Fibroblast of lung (primary cell): ENCODE measurements at regions not wholly inside any gene's neighbourhood (a gene's known extent, or its start where the extent isn't known, plus 50 kb on each side); places are given as distances from the start of the nearest gene placed in this dataset.

Experiments used
- DNase-seq, 2 donors: peaks; one replicate each; pipeline versions ENCODE4 v3.0.0 to v3.0.0-alpha.2; 2010; ENCODE audit warnings: low read depth in 2 of 2
- H2AFZ ChIP-seq: 2 replicates; pipeline ENCODE4 v1.5.1; 2012; ENCODE audit warnings: low read length, control low read depth, inconsistent platforms
- H3K27ac ChIP-seq: 2 replicates; pipeline ENCODE4 v1.5.1; 2011; ENCODE audit warnings: low read length, control low read depth; ENCODE audit not compliant: insufficient read depth
- H3K27me3 ChIP-seq: 2 replicates; pipeline ENCODE4 v1.5.1; 2011; ENCODE audit warnings: mild to moderate bottlenecking, low read length; ENCODE audit not compliant: control insufficient read depth, insufficient read depth
- H3K36me3 ChIP-seq: 2 replicates; pipeline ENCODE4 v1.5.1; 2011; ENCODE audit warnings: low read length; ENCODE audit not compliant: control insufficient read depth, insufficient read depth
- H3K4me1 ChIP-seq: 2 replicates; pipeline ENCODE4 v1.5.1; 2011; ENCODE audit warnings: low read length; ENCODE audit not compliant: control insufficient read depth, insufficient read depth; ENCODE audit errors: extremely low read depth
- H3K4me2 ChIP-seq: 2 replicates; pipeline ENCODE4 v1.5.1; 2011; ENCODE audit warnings: low read length, control low read depth; ENCODE audit not compliant: insufficient read depth; ENCODE audit errors: extremely low read depth
- H3K4me3 ChIP-seq, 4 experiments: fragments of 200-600 bp in 1 of 4; sonication (generic) in 1 of 4; replicated peaks in 1 of 4; 2 replicates each; pipeline ENCODE4 v1.5.1; 2011 to 2016; ENCODE audit warnings: low read length in 4 of 4, low read depth in 3 of 4, mild to moderate bottlenecking in 3 of 4, control low read depth in 2 of 4, inconsistent platforms in 1 of 4, mixed read lengths in 1 of 4; ENCODE audit not compliant: insufficient read depth in 1 of 4; ENCODE audit errors: control extremely low read depth in 1 of 4
- H3K79me2 ChIP-seq: 2 replicates; pipeline ENCODE4 v1.5.1; 2012; ENCODE audit warnings: mild to moderate bottlenecking, low read length, inconsistent platforms; ENCODE audit not compliant: control insufficient read depth, insufficient read depth
- H3K9ac ChIP-seq: 2 replicates; pipeline ENCODE4 v1.5.1; 2011; ENCODE audit warnings: mild to moderate bottlenecking, low read length, control low read depth; ENCODE audit not compliant: insufficient read depth
- H3K9me3 ChIP-seq: 2 replicates; pipeline ENCODE4 v1.5.1; 2012; ENCODE audit warnings: low read depth, low read length; ENCODE audit not compliant: control insufficient read depth, insufficient read depth
- H4K20me1 ChIP-seq: 2 replicates; pipeline ENCODE4 v1.5.1; 2011; ENCODE audit warnings: low read length; ENCODE audit not compliant: control insufficient read depth, insufficient read depth; ENCODE audit errors: extremely low read depth
- EZH2 ChIP-seq: IDR thresholded peaks from 2 replicates; pipeline ENCODE4 v1.5.1; 2012; ENCODE audit warnings: low read length, control low read depth, mild to moderate bottlenecking; ENCODE audit errors: missing control alignments
- TF ChIP-seq, protein P1 (sequence below), 2 donors: IDR thresholded peaks in 1 of 2; conservative IDR thresholded peaks in 1 of 2; 1 replicate in 1 of 2; 2 replicates in 1 of 2; pipeline ENCODE4 v1.5.1; 2011 to 2012; ENCODE audit warnings: low read length in 2 of 2, control low read depth in 1 of 2, inconsistent platforms in 1 of 2, low read depth in 1 of 2, mild to moderate bottlenecking in 1 of 2

GRCh38 chr17:70773258-70773657 is 603.9 kb downstream of the KCNJ2 start:
- H2AFZ ChIP-seq: no peak overlapping the region
- H3K4me1 ChIP-seq: no peaks in the 10 kb centered on the region
- TF ChIP-seq, protein P1, sequence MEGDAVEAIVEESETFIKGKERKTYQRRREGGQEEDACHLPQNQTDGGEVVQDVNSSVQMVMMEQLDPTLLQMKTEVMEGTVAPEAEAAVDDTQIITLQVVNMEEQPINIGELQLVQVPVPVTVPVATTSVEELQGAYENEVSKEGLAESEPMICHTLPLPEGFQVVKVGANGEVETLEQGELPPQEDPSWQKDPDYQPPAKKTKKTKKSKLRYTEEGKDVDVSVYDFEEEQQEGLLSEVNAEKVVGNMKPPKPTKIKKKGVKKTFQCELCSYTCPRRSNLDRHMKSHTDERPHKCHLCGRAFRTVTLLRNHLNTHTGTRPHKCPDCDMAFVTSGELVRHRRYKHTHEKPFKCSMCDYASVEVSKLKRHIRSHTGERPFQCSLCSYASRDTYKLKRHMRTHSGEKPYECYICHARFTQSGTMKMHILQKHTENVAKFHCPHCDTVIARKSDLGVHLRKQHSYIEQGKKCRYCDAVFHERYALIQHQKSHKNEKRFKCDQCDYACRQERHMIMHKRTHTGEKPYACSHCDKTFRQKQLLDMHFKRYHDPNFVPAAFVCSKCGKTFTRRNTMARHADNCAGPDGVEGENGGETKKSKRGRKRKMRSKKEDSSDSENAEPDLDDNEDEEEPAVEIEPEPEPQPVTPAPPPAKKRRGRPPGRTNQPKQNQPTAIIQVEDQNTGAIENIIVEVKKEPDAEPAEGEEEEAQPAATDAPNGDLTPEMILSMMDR (conservative IDR thresholded peaks at IDR 0.05 in 1 of 2, IDR thresholded peaks at IDR 0.05 in 1 of 2; ENCODE audit: low read depth in 1 of 2, low read length in 2 of 2): no peak
- TF ChIP-seq EZH2: no peak
- no peaks in the 10 kb centered on the region for H3K9me3 ChIP-seq
- H3K27me3 ChIP-seq: no peaks in the 10 kb centered on the region
- H3K27ac ChIP-seq: no peak overlapping the region
- no peak overlapping the region for H3K4me3 ChIP-seq
- H4K20me1 ChIP-seq: no peaks in the 10 kb centered on the region
- no peaks in the 10 kb centered on the region for H3K79me2 ChIP-seq
- H3K36me3 ChIP-seq: no peaks in the 10 kb centered on the region
- peak in 1 of 2 donors; percentile 26 for DNase-seq
- no peak overlapping the region for H3K4me2 ChIP-seq
- H3K9ac ChIP-seq: no peak overlapping the region

- H3K9ac ChIP-seq: no peak overlapping the region
- H3K27ac ChIP-seq: no peak overlapping the region
- DNase-seq: peak in 1 of 2 donors; percentile 17
Measured at GRCh38 chr17:70774339-70775117, 605.2 kb downstream of the KCNJ2 start.

GRCh38 chr17:70775679-70776078 is 606.3 kb downstream of the KCNJ2 start:
- no peaks in the 10 kb centered on the region for H3K79me2 ChIP-seq
- no peak overlapping the region for H2AFZ ChIP-seq
- no peak overlapping the region for H3K9ac ChIP-seq
- H4K20me1 ChIP-seq: no peaks in the 10 kb centered on the region
- no peak overlapping the region for H3K4me2 ChIP-seq
- no peaks in the 10 kb centered on the region for H3K9me3 ChIP-seq
- TF ChIP-seq, protein P1 (conservative IDR thresholded peaks at IDR 0.05 in 1 of 2, IDR thresholded peaks at IDR 0.05 in 1 of 2; ENCODE audit: low read depth in 1 of 2, low read length in 2 of 2): no peak
- no peak for TF ChIP-seq EZH2
- DNase-seq: no peak
- no peaks in the 10 kb centered on the region for H3K36me3 ChIP-seq
- no peak overlapping the region for H3K27ac ChIP-seq
- no peaks in the 10 kb centered on the region for H3K4me1 ChIP-seq
- H3K4me3 ChIP-seq: no peak overlapping the region
- H3K27me3 ChIP-seq: no peaks in the 10 kb centered on the region

More at GRCh38 chr17:70774339-70775117, 605.2 kb downstream of the KCNJ2 start:
- Histone ChIP-seq H3K36me3 (no peaks in the 10 kb centered on the region), H3K9me3 (no peaks in the 10 kb centered on the region), H3K79me2 (no peaks in the 10 kb centered on the region), H3K27me3 (no peaks in the 10 kb centered on the region), H4K20me1 (no peaks in the 10 kb centered on the region), H3K4me3 (no peak overlapping the region), H2AFZ (no peak overlapping the region), H3K4me1 (no peaks in the 10 kb centered on the region), H3K4me2 (no peak overlapping the region)
- TF ChIP-seq, protein P1 (conservative IDR thresholded peaks at IDR 0.05 in 1 of 2, IDR thresholded peaks at IDR 0.05 in 1 of 2; ENCODE audit: low read depth in 1 of 2, low read length in 2 of 2): no peak
- no peak for TF ChIP-seq EZH2
